ENCODE measurements at regions not wholly inside any gene's neighbourhood (a gene's known extent, or its start where the extent isn't known, plus 50 kb on each side); places are given as distances from the start of the nearest gene placed in this dataset.
"Not testable (repeated sequence)": the region's sequence is repeated elsewhere in the genome, so short reads cannot be mapped to it uniquely, and the experiment has no call there.

- TF ChIP-seq CTCF (IDR thresholded peaks at IDR 0.05) = no peak
- Histone ChIP-seq H3K36me3 (no peaks in the 10 kb centered on the region), H3K9me3 (no peaks in the 10 kb centered on the region)
These were observed 236.7 kb downstream of the SLITRK2 start for GRCh38 chrX:146054311-146054710.

DNA sequence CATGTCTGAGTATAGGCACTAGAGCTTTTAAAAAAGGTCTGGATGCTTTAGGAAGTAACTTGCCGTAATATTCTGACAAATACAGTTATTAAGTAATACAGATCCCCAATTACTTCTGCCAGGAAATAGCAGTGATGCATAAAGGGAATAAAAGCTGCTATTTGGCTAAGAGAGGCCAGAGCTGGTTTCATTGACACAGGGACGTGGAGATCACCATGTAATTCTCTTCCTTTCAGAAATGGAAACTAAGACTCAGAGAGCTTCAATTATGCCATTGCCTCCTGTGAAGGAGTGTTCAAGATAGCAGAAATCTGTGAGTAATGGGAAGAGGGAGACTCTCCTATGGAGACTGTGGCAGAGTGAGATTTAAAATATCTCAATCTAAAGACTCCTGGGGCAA, 238.1 kb downstream of the SLITRK2 start:
- no peaks in the 10 kb centered on the region for H3K27me3 ChIP-seq
- DNase-seq (ENCODE audit: low spot score) = no peak
- no peaks in the 10 kb centered on the region for H3K4me1 ChIP-seq
- H3K27ac ChIP-seq = no peak overlapping the region
- H3K36me3 ChIP-seq = no peaks in the 10 kb centered on the region
- H3K4me3 ChIP-seq = no peak overlapping the region
- no peak for TF ChIP-seq CTCF (IDR thresholded peaks at IDR 0.05)
- no peaks in the 10 kb centered on the region for H3K9me3 ChIP-seq

More at GRCh38 chrX:146054311-146054710, 236.7 kb downstream of the SLITRK2 start:
- Histone ChIP-seq H3K4me3 (no peak overlapping the region), H3K4me1 (no peaks in the 10 kb centered on the region), H3K27ac (no peak overlapping the region), H3K27me3 (no peaks in the 10 kb centered on the region)
- DNase-seq (ENCODE audit: low spot score) = no peak

- Histone ChIP-seq H3K4me1 (no peaks in the 10 kb centered on the region), H3K9me3 (no peaks in the 10 kb centered on the region), H3K27ac (no peak overlapping the region), H3K36me3 (no peaks in the 10 kb centered on the region), H3K4me3 (no peak overlapping the region), H3K27me3 (no peaks in the 10 kb centered on the region)
- TF ChIP-seq CTCF (IDR thresholded peaks at IDR 0.05) = no peak
- DNase-seq (ENCODE audit: low spot score) = no peak
These were observed 239.0 kb downstream of the SLITRK2 start for GRCh38 chrX:146056511-146057081.

DNA sequence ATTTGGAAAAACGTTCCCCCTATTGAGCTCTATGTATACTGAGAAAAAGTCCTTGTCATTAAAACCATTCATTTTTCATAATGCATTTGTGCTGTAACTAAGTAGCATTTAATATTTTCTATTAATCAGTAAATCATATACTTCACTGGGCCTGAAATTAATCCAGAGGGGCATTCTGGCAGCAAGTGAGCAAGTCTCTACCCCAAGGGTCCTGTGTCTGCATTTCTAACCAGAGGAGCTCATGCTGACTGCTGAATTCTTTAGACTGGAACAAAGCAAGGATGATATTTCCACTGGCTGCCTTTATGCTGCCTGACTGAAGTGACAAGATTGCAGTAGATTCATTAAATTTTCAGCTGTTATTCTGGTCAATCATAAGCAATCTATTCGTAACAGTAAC, 246.5 kb downstream of the SLITRK2 start:
- no peaks in the 10 kb centered on the region for H3K9me3 ChIP-seq
- H3K4me1 ChIP-seq = no peaks in the 10 kb centered on the region
- H3K27ac ChIP-seq = no peak overlapping the region
- no peak for TF ChIP-seq CTCF (IDR thresholded peaks at IDR 0.05)
- no peaks in the 10 kb centered on the region for H3K27me3 ChIP-seq
- H3K36me3 ChIP-seq = no peaks in the 10 kb centered on the region
- no peak overlapping the region for H3K4me3 ChIP-seq
- DNase-seq (ENCODE audit: low spot score) = no peak

DNA sequence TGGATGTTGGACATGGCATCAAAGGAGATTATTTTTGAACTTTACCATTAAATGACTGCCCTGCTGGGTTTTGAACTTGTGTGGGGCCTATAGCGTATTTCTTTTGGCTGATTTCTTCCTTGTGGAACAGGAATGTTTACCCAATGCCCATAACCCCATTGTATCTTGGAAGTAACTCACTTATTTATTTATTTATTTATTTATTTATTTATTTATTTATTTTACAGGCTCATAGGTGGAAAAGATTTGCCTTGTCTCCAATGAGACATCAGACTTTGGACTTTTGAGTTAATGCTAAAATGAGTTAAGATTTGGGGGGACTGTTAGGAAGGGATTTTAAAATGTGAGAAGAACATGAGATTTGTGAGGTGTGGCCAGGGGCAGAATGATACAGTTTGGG, 273.1 kb downstream of the SLITRK2 start:
- H3K27me3 ChIP-seq = no peaks in the 10 kb centered on the region
- TF ChIP-seq CTCF (IDR thresholded peaks at IDR 0.05) = no peak
- no peaks in the 10 kb centered on the region for H3K4me1 ChIP-seq
- H3K27ac ChIP-seq = no peak overlapping the region
- H3K4me3 ChIP-seq = no peak overlapping the region
- H3K36me3 ChIP-seq = no peaks in the 10 kb centered on the region
- no peaks in the 10 kb centered on the region for H3K9me3 ChIP-seq
- no peak for DNase-seq (ENCODE audit: low spot score)

DNA sequence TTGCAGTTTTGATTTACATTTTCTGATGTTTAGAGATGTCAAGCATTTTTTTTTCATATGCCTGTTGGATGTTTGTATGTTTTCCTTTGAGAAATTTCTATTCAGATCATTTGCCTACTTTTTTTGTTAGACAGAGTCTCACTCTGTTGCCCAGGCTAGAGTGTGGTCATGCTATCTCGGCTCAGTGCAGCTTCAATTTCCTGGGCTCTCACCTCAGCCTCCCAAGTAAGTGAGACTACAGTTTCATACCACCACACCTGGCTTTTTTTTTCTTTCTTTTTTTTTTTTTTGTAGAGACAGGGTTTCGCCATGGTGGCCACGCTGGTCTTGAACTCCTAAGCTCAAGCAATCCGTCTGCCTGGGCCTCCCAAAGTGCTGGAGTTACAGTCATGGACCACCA, 291.7 kb downstream of the SLITRK2 start:
- no peaks in the 10 kb centered on the region for H3K4me1 ChIP-seq
- H3K27ac ChIP-seq = no peak overlapping the region
- TF ChIP-seq CTCF (IDR thresholded peaks at IDR 0.05) = no peak
- no peaks in the 10 kb centered on the region for H3K36me3 ChIP-seq
- H3K27me3 ChIP-seq = no peaks in the 10 kb centered on the region
- no peaks in the 10 kb centered on the region for H3K9me3 ChIP-seq
- H3K4me3 ChIP-seq = no peak overlapping the region
- DNase-seq (ENCODE audit: low spot score) = no peak

- H3K27me3 ChIP-seq; H3K36me3 ChIP-seq; H3K9me3 ChIP-seq; DNase-seq (ENCODE audit: low spot score); H3K4me3 ChIP-seq; H3K4me1 ChIP-seq; H3K27ac ChIP-seq: not testable (repeated sequence)
These were observed 301.4 kb downstream of the SLITRK2 start for GRCh38 chrX:146119074-146119473.
